Effector memory CD8-positive, alpha-beta T cell (primary cell): ENCODE measurements at regions not wholly inside any gene's neighbourhood (a gene's known extent, or its start where the extent isn't known, plus 50 kb on each side); places are given as distances from the start of the nearest gene placed in this dataset.

Source experiments
- ATAC-seq: fragments of 150-1000 bp; cut with Tn5 transposase; replicated peaks from 2 replicates; pipeline ENCODE4 v1.10.0; 2021; ENCODE audit warnings: mild to moderate bottlenecking, moderate library complexity
- DNase-seq, 3 experiments: peaks; one replicate each; pipeline ENCODE4 v3.0.0; 2021
- H3K27ac Mint-ChIP-seq, 2 donors: one replicate each; pipeline ENCODE4 v1.8.0; 2022; ENCODE audit warnings: mild to moderate bottlenecking in 2 of 2, mixed read lengths in 2 of 2, moderate library complexity in 2 of 2
- H3K27me3 Mint-ChIP-seq, 2 donors: one replicate each; pipeline ENCODE4 v1.8.0; 2022; ENCODE audit warnings: mixed read lengths in 2 of 2
- H3K36me3 Mint-ChIP-seq: one replicate; pipeline ENCODE4 v1.8.0; 2022; ENCODE audit warnings: mild to moderate bottlenecking, moderate library complexity, mixed read lengths; ENCODE audit not compliant: insufficient read depth
- H3K4me1 Mint-ChIP-seq, 2 donors: one replicate each; pipeline ENCODE4 v1.8.0; 2022; ENCODE audit warnings: low read depth in 2 of 2, mixed read lengths in 2 of 2
- H3K4me3 Mint-ChIP-seq, 2 donors: one replicate each; pipeline ENCODE4 v1.8.0; 2022; ENCODE audit warnings: mild to moderate bottlenecking in 2 of 2, mixed read lengths in 2 of 2, moderate library complexity in 2 of 2
- H3K9me3 Mint-ChIP-seq, 2 donors: one replicate each; pipeline ENCODE4 v1.8.0; 2022; ENCODE audit warnings: mixed read lengths in 2 of 2

DNA sequence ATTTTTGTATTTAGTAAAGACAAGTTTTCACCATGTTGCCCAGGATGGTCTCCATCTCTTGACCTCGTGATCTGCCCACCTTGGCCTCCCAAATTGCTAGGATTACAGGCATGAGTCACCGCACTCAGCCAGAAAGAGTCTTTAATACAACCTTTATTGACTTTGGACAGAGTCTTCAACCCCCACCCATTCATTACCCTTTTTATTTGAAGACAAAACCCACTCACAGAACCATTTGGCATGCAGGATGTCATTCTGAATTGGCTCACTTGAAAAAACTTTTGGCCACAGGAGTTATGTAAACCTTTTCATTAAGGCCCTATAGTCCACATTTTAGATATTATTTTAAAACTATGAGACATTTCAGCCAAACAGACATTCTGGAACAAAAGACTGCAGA is 217.9 kb upstream of the RND3 start:
- no peaks in the 10 kb centered on the region for H3K36me3 Mint-ChIP-seq
- H3K9me3 Mint-ChIP-seq: peaks cover 5 to 7% of the 10 kb centered on the region in 2 donors
- H3K4me3 Mint-ChIP-seq: no peak overlapping the region
- H3K4me1 Mint-ChIP-seq: no peaks in the 10 kb centered on the region
- H3K27ac Mint-ChIP-seq: no peak overlapping the region
- DNase-seq: no peak
- no peaks in the 10 kb centered on the region for H3K27me3 Mint-ChIP-seq
- ATAC-seq: no peak

DNA sequence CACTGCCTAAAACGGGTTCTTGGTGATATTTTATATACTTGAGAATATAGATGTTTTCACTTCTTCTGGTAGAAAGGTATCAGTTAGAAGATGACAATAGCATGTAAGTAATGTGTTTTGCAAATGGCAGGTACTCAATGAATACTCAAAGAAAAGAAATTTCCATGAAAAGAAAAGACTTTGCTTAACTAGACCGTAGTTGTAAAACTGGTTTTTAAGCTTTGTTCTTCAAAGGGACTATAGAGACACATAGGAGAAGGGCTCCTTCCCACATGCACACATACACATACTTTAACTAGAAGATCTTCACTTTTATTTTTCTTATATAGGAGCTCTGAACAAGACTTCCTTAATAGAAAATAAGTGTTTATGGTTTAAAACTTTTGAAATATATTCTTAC is 215.3 kb upstream of the RND3 start:
- H3K27ac Mint-ChIP-seq: no peak overlapping the region
- H3K9me3 Mint-ChIP-seq: peaks cover 5 to 7% of the 10 kb centered on the region in 2 donors
- no peak overlapping the region for H3K4me3 Mint-ChIP-seq
- DNase-seq (no peak), ATAC-seq (no peak)
- no peaks in the 10 kb centered on the region for H3K27me3 Mint-ChIP-seq
- H3K4me1 Mint-ChIP-seq: no peaks in the 10 kb centered on the region
- H3K36me3 Mint-ChIP-seq: no peaks in the 10 kb centered on the region

- Mint-ChIP-seq H3K27ac (no peak overlapping the region), H3K4me1 (no peaks in the 10 kb centered on the region), H3K27me3 (no peaks in the 10 kb centered on the region), H3K9me3 (peaks cover 5 to 7% of the 10 kb centered on the region in 2 donors), H3K4me3 (no peak overlapping the region), H3K36me3 (no peaks in the 10 kb centered on the region)
- DNase-seq (no peak), ATAC-seq (no peak)
Measured at GRCh38 chr2:150700666-150701580, 213.5 kb upstream of the RND3 start.

DNA sequence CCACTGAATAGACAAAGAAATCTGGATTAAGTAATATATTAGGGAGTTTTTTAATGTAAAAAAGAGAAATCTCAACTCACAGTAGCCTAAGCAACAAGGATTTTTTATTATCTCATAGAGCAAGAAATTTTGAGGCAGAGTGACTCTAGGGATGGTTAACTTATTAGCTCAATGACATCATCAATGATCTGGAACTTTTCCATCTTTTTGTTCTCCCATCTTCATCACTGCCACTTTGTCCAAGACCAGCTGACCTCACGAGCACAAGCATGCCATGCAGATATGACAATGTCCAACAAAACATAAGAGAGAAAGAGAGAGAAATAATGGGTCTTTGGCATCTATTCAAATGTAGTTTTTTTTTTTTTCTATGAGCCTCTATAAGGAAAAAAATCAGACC is 211.8 kb upstream of the RND3 start:
- H3K27me3 Mint-ChIP-seq: no peaks in the 10 kb centered on the region
- ATAC-seq: no peak
- H3K9me3 Mint-ChIP-seq: peaks cover 5 to 7% of the 10 kb centered on the region in 2 donors
- H3K27ac Mint-ChIP-seq: no peak overlapping the region
- H3K4me1 Mint-ChIP-seq: no peaks in the 10 kb centered on the region
- no peak for DNase-seq
- no peak overlapping the region for H3K4me3 Mint-ChIP-seq
- no peaks in the 10 kb centered on the region for H3K36me3 Mint-ChIP-seq

GRCh38 chr2:150698016-150698661 is 210.7 kb upstream of the RND3 start:
- Mint-ChIP-seq H3K4me1 (no peaks in the 10 kb centered on the region), H3K36me3 (no peaks in the 10 kb centered on the region), H3K27ac (no peak overlapping the region), H3K9me3 (peaks cover 0 to 6% of the 10 kb centered on the region in 2 donors), H3K4me3 (no peak overlapping the region), H3K27me3 (no peaks in the 10 kb centered on the region)
- DNase-seq: no peak
- ATAC-seq: no peak

DNA sequence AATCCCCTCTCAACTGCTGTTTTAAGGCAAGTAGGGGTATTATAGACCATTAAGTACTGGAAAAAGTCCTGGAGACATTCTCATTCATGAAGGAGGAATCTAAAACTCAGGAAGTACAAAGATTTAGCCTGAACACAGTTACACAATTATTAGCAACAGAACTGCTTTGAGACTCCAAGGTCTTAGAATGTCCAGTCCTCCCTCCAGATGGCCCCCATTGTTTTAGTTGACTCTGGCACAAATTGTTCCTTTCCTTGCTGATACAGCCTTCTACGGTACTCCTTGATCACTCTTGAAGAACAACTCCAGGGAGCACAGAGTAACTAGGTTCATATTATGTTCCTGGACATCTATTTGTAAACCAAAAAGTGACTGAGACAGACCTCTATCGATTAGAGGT is 210.1 kb upstream of the RND3 start:
- H3K27ac Mint-ChIP-seq: no peak overlapping the region
- no peak overlapping the region for H3K4me3 Mint-ChIP-seq
- peaks cover 0 to 6% of the 10 kb centered on the region in 2 donors for H3K9me3 Mint-ChIP-seq
- DNase-seq: no peak
- no peaks in the 10 kb centered on the region for H3K36me3 Mint-ChIP-seq
- no peaks in the 10 kb centered on the region for H3K4me1 Mint-ChIP-seq
- no peaks in the 10 kb centered on the region for H3K27me3 Mint-ChIP-seq
- no peak for ATAC-seq

DNA sequence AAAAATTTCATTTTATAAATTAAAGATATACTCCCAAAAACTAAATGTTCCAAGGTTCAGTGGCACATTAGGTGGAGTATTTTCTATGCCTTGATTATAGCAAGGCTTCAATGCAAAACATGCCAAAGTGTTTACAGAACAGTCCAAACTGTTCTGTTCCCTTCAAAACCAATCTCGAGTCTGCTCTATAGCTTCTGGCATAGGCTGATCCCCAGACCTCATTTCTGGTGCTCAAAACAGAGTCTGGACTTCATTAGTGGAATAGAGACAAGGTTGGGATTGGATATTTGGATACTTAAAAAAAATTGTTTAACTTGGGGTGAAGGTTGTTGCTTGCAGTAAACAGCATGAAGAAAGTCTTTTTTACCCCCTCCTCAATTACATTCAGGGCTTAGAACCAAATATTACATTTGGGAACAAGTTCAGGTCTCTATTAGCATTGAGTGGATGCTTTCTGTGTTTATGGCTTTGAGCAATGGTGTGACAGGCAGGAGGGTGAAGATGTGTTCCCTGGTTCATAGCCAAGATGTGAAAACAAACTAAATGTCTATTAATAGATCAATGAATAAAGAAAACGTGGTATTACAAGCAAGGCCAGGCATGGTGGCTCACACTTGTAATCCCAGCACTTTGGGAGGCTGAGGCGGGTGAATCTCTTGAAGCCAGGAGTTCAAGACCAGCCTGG is 208.1 kb upstream of the RND3 start:
- Mint-ChIP-seq H3K9me3 (peaks cover 0 to 4% of the 10 kb centered on the region in 2 donors), H3K27me3 (no peaks in the 10 kb centered on the region), H3K27ac (no peak overlapping the region), H3K4me1 (no peaks in the 10 kb centered on the region), H3K4me3 (no peak overlapping the region), H3K36me3 (no peaks in the 10 kb centered on the region)
- no peak for DNase-seq
- ATAC-seq: no peak

- H3K27ac Mint-ChIP-seq: no peak overlapping the region
Measured at GRCh38 chr2:150693556-150693955, 206.1 kb upstream of the RND3 start.

DNA sequence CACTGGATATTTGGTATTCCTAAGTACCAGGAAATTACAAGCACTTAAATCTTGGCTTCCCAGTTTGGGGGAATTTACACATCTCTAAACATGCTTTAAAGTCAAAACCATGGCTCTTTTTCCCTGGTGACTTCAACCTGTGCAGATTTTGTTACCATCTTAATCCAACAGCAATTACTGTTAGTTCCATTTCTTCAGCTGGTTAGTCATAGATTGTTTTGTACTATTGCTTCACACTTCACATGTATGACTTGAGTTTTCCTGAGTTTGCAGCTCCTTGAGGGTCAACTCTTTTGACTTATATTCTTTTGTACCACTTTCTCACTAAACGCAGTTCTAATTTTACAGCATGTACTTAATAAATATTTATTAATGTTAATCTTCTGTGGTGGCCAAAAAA is 203.4 kb upstream of the RND3 start:
- DNase-seq (no peak), ATAC-seq (no peak)
- Mint-ChIP-seq H3K9me3 (peaks cover 0 to 4% of the 10 kb centered on the region in 2 donors), H3K27ac (no peak overlapping the region), H3K36me3 (no peaks in the 10 kb centered on the region), H3K4me1 (no peaks in the 10 kb centered on the region), H3K27me3 (no peaks in the 10 kb centered on the region), H3K4me3 (no peak overlapping the region)

More at GRCh38 chr2:150693556-150693955, 206.1 kb upstream of the RND3 start:
- ATAC-seq (no peak), DNase-seq (no peak)
- no peak overlapping the region for H3K4me3 Mint-ChIP-seq
- H3K36me3 Mint-ChIP-seq: no peaks in the 10 kb centered on the region
- H3K4me1 Mint-ChIP-seq: no peaks in the 10 kb centered on the region
- H3K9me3 Mint-ChIP-seq: peaks cover 0 to 4% of the 10 kb centered on the region in 2 donors
- no peaks in the 10 kb centered on the region for H3K27me3 Mint-ChIP-seq

DNA sequence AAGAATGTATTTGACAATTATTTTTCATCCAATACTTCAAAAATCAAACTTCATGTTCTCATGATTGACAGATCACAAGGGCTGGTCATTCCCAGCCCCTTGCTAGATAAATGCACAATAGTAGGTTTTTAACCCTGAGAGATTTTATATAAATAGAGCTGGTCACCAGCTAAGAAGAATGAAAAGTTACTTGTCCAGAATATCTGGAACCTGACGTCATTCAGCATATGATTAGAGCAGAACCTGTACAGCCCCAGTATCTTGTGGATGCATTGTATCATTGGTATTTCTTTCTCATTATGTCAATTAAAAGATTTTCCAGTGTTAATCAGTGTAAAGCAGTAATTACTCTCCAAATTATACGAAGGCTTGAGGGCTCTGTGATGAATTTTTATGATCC is 202.8 kb upstream of the RND3 start:
- Mint-ChIP-seq H3K27ac (no peak overlapping the region), H3K4me1 (no peaks in the 10 kb centered on the region), H3K9me3 (peaks cover 0 to 2% of the 10 kb centered on the region in 2 donors), H3K4me3 (no peak overlapping the region), H3K36me3 (no peaks in the 10 kb centered on the region), H3K27me3 (no peaks in the 10 kb centered on the region)
- DNase-seq (no peak), ATAC-seq (no peak)

- Mint-ChIP-seq H3K27ac (no peak overlapping the region), H3K36me3 (no peaks in the 10 kb centered on the region), H3K9me3 (peaks cover 0 to 2% of the 10 kb centered on the region in 2 donors), H3K4me3 (no peak overlapping the region), H3K27me3 (no peaks in the 10 kb centered on the region), H3K4me1 (no peaks in the 10 kb centered on the region)
- DNase-seq (no peak), ATAC-seq (no peak)
Measured at GRCh38 chr2:150689590-150689989, 202.1 kb upstream of the RND3 start.

DNA sequence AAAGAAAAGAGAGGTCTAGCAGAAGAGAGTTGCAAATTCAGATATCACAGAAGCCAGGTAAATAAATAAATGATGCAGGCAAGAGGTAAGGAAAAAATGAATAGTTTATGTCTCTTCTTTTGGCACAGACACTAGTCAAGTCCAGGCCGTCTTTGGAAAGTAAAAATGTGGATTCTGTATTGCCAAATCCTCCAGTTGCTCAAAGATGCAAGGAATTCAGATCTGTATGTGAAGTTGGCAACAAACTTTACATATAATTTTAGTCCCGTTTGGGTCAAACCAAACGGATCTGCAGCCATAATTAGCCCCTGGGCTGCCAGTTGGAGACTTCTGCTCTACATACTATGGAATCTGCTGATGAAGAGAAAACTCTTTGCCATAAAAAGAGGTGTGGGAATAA is 200.5 kb upstream of the RND3 start:
- Mint-ChIP-seq H3K27ac (no peak overlapping the region), H3K27me3 (no peaks in the 10 kb centered on the region), H3K9me3 (no peaks in the 10 kb centered on the region), H3K4me1 (no peaks in the 10 kb centered on the region), H3K36me3 (no peaks in the 10 kb centered on the region), H3K4me3 (no peak overlapping the region)
- no peak for ATAC-seq
- DNase-seq: no peak

- ATAC-seq: no peak
- DNase-seq: no peak
Measured at GRCh38 chr2:150686391-150686790, 198.9 kb upstream of the RND3 start.

More at GRCh38 chr2:150686391-150686790, 198.9 kb upstream of the RND3 start:
- Mint-ChIP-seq H3K4me3 (no peak overlapping the region), H3K36me3 (no peaks in the 10 kb centered on the region), H3K27me3 (no peaks in the 10 kb centered on the region), H3K27ac (no peak overlapping the region), H3K9me3 (no peaks in the 10 kb centered on the region), H3K4me1 (no peaks in the 10 kb centered on the region)
